ENCODE measurements at regions not wholly inside any gene's neighbourhood (a gene's known extent, or its start where the extent isn't known, plus 50 kb on each side); places are given as distances from the start of the nearest gene placed in this dataset.

DNA sequence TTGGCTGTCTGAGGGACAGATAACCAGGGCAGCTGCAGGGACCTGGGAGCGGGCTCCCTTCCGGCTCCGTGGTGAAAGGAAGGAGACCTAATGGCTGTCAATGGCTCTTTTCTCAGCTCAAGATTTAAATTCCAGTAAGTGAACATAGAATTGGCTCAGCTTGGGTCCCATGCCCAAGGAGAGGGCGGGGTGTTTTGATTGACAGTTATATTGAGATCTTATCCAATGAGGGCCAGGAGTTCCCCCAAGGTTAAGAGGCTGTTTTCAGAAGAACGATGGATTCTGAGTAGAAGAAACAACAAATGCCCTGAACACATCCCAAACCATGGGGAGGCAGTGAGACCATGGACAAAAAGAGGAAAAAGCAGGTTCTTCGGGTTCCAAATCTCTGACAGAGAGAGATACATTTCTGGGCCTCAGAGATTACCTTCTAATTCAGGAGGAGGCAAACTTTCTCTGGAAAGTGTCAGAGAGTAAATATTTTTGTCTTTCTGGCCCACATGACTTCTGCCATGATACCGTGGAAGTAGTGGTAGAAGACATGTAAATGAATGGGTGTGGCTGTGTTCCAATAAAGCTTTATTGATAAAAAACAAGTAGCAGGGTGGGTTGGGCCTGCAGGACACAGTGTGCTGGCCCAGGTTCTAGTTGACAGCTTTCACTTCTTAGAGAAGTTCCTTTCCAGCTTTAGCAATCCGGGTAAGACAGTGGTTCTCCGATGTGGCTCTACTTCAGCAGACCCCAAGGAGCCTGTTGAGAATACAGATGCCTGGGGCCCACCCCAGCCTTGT lies 219.6 kb downstream of the RPS24 start:
- TF ChIP-seq POLR2A (IDR thresholded peaks at IDR 0.05) (no peak), CTCF (IDR thresholded peaks at IDR 0.05) (no peak)

All from testis (tissue), 2 donors.